GM19239 (cell line): ENCODE measurements at regions not wholly inside any gene's neighbourhood (a gene's known extent, or its start where the extent isn't known, plus 50 kb on each side); places are given as distances from the start of the nearest gene placed in this dataset.
A peak's percentile ranks its signal among the peaks of the same experiment; 100 is the strongest.

Source experiments
- DNase-seq: peaks from one replicate; pipeline ENCODE4 v3.0.0; 2011; ENCODE audit warnings: low spot score; ENCODE audit not compliant: insufficient read length
- FAIRE-seq: peaks from 2 replicates; lab custom pipeline; 2011; peaks lifted over from hg19 to GRCh38; lab: Jason Lieb, UNC

DNA sequence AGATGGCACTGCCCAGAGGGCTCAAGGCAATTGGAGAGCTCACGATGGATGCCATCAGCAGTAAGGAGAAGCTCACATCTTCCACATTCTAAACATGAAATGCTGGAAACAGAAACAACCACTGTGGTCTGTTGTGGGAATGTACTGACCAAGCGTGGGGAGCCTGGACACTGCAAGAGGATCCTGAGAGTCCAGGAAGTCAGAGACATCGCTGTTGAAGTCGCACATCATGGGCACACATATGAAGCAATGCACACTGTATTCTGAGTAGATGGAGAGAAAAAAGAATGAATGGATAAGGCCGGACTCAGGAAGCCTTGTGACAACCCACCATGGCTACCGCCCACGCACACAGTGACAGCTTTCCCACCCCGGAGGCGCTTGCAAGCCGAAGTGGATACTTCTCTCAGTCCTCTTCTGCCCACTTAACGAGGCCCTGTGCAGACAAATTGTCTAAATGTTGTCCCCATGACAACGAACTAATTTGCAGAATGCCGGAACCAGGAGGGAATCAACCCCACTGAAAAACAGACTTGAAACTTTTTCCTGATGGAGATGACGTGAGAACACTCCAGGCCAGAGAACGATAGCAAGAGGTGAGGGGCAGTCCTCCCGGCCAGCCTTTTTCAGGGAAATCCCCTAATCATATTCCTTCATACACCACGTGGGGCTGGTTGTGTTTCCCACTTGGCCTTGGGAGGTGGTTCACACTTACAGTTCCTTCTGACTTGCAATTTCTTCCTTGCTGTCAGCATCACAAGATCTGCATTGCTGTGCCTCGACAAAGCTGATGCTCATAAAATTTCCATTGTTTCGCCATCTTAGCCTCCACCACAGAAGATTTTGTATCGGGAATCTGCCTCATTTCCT lies 109.6 kb upstream of the SERP2 start:
- FAIRE-seq: no peak
- no peak for DNase-seq

DNA sequence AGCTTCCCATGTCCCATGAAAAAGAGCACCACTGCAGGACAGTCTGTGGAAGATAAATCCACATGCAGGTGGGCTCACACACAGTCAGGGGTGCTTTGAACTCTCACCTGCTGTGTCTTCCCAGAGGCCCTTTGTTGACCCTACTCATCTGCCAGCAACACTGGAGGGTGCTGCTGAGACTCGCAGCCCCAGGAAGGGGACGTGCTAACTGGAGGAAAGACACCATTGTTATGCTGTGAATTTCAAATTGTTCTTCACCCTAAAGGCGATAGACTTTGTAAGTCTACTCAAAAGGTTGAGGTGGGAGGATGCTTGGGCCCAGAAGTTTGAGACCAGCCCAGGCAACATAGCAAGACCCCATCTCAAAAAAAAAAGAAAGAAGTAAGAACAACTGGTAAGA lies 107.3 kb upstream of the SERP2 start:
- DNase-seq (no peak), FAIRE-seq (no peak)

DNA sequence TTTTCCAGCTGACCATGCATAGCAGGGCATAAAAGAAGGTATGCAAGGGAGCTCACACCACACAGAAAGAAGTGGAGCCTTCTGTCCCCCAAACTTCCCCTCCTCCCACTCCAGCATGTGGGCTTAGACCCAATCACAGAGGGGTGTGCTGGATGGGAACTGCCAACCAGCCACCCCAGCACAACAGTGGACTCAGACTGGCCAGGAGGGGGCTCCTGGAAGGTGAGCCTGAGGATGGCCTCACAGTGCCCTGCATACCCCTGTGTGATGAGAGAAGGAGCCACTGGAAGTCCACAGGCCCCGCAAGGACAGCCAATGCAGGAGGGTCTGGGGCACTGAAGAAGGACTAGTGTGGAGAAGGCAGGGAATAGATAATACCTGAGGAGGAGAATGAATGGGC lies 106.9 kb upstream of the SERP2 start:
- DNase-seq: no peak

DNA sequence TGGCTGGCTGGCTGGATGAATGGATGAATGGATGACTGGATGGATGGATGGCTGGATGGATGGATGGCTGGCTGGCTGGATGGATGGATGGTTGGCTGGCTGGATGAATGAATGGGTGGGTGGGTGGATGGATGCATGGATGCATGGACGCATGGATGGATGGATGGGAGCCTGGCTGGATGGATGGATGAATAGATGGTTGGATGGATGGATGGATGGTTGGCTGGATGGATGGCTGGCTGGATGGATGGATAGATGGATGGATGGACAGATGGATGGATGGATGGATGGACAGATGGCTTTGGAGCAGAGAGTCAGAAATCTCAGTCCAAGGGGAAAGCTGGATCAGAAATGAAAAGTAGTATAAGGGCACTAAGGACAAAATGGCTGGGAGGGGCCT lies 106.4 kb upstream of the SERP2 start:
- no peak for FAIRE-seq
- no peak for DNase-seq

More for the DNA sequence above, 106.9 kb upstream of the SERP2 start:
- FAIRE-seq: no peak

DNA sequence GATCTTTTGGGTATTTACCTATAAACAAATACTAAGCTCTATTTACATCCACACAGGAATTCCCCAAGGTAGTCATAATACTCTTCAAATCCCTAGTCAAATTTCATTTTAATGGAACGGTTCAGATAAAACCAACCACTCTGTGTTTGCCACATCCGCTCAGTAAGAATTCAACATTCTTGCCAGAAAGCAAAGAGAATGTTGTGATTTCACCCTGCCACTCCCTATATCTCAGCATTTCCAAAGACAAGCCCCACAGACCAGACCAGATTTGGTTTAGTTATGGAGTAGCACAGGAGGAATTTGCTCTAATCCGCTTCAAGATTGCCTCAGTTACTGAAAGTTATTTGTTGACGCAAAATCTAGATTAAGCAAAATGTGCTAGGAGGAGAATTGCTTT lies 105.6 kb upstream of the SERP2 start:
- no peak for DNase-seq
- FAIRE-seq: no peak

DNA sequence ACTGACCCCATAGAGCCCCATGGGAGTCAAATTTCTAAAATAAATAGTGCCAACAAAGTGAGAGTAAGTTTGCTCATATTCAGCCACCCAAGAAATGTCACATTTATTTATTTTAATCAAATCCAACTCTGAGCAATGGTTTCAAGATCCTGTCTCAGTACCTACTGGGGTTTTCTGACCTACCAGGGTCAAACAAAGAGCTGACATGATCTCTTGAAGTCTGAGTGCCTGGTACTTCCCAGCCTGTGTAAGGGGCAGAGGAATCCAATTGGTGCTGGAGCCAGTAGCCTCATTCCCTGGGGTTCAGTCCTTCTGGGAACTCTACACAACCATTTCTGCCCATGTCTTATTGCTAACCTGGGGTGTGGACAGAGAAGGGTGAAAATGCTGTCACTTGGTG lies 104.6 kb upstream of the SERP2 start:
- DNase-seq: no peak
- FAIRE-seq: no peak

DNA sequence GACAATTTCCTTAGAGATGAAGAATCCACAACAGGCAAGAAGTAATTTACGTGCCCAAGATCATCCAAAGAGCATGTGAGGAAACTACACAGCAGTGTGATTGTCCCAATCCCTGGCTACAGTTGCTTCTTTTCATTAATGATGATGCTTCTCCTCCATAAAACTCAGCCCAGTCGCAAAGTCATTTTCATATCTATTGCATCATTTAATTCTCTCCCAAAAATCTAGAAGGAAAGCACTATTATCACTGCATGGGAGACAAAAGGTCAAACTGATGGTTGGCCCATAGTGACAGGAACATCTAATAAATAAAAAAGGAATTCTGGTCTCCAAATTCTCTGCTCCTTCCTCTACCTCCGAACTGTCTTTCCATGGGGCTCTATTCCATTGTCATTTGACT lies 103.5 kb upstream of the SERP2 start:
- no peak for DNase-seq
- no peak for FAIRE-seq

DNA sequence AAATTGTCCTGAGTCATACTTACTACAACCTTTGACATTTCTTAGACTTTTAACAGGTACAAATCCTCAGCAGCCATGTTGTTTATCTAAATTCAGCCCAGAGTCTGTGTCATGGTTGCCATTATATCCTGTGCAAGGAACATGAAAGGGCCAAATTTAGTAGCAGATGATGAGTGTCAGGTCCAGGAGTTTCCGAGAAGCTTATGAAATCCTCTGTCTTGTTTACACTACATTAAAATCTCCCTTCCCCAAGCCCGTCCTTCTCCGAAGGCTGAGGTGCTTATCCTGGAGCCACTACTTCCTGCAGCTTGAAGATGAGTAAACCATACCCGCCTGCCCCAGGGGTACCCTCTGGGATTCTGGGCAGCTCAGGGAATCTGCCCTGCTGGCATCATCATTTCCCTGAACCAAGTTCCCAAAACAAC lies 102.6 kb upstream of the SERP2 start:
- FAIRE-seq (no peak), DNase-seq (no peak)

DNA sequence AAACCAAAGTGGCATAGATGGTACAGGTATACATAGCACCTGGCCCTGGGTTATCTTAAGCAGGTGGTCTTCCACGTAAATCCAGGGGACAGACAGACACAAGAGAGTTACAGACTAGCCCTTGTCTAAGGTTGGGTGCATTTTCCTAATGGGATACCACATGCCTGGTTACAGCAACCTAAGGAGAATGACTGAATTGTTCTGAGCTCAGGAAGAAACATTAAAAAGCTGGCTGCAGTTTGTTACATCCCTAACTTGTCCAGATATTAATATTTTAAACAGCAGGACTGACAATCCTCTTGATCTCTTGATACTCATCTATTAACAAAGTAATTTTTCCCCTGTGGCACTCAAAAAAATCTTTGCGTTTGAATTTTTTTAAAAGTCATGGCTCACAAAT lies 102.2 kb upstream of the SERP2 start:
- DNase-seq (no peak), FAIRE-seq (no peak)

DNA sequence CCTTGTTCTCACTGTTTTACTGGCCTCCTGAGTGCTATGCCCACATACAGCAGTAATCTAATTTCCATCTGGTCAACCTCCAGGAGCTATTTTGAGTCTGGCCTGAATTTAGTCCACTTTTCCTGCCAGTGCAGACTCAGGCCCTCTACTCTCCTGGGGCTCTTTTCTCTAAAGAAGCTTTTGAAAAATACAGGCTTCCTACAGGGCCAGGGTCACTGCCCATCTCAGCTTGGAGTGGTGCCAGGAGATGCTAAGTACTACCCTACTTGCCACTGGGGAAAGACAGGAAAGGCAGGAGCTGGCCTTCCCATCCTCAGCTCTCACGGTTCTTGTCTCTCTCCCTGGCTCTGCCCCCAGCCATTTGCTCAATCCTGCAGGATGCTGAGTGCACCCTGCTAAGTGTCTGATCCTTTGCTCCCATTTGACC lies 101.7 kb upstream of the SERP2 start:
- FAIRE-seq (no peak), DNase-seq (no peak)

DNA sequence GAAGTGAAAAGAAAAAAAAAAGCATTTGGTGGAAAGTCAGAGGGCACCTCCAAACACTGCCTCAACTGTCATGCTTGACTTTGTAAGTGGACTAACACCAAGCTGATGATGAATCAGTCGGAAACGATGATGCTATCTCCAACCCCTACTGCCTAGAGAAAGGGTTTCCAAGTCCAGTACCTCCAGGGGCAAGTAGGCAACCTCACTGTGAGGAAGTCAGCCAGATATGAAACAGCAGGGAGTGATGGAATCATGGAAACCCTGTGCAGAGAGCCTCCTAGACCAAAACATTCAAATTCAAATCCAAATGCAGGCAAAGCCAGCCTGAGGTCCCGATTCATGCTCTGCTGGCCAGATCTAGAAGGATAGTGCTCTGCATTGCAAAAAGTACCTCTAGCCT lies 100.9 kb upstream of the SERP2 start:
- FAIRE-seq (no peak), DNase-seq (no peak)

DNA sequence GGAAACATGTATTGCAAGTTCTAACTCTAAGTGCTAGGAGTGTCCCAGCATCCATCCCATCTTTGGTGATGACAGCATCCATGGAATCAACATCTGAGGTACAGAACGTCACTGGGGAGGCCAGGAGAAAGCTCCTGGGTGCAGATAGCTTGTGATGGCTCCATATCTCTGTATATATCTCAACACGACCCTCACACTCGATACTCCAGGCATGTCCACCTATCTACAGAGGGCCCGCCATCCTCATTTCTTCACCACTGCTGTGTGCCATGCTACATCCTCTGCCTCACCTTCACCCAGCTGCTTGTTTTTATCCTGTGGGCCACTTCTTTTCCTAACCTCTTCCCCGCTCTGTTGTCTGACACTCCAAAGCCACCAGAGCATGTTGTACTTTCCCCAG lies 100.4 kb upstream of the SERP2 start:
- FAIRE-seq: no peak
- DNase-seq: no peak

DNA sequence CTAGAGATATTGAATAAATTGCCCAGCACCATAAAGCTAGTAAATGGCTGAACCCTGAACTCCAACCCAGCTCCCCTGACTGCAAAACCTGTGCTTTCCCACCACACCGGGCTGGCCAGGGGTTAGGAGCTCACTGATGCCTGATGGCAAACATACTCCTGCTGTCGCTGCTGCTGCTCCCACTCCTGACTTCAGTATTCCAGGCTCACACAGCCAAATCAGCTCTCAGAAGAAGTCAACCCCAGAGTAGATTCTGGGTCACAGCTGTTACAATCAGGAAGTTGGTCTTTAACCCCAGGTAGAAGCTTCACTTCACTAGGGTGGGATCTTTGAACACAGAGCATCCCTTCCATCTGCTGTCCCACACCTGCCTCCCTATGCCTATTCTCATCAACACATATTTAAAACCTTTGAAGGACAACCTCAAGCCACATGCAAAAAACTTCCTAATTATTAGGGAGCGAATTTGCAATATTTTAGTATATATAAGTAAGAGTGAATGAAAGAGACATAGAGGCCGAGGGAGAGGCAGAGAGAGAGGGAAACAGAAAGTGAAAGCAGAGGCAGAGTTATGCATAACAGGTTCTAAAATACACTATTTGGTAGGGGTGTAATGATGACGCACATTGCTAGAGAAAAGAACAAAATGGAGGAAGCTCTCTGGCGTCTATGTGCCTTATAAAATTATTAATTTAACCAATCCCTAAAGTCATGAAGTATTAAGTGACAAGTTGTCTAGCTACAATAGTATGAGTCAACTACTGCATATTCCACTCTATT lies 99.4 kb upstream of the SERP2 start:
- DNase-seq: peak; percentile 18
- FAIRE-seq: peak; percentile 62

DNA sequence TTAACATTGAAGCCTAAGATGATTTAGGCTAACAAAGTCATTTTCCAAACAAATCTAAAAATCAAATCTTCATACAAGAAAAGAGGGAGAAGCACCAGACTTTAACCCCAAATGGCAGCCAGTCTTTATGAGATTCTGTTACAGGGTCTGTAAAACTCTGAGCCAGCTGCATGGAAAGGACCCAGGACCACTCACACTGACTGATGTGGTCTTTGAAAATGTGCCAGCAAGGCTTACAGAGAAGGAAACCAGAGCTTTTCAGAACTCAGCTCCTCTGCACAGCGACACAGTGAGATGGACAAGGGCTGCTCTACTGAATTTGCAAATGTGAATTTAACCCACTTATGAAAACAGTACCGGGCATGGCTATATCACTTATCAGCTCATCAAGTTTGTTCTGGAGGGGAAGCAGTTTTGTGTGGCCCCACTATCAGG lies 98.8 kb upstream of the SERP2 start:
- FAIRE-seq (no peak), DNase-seq (no peak)

DNA sequence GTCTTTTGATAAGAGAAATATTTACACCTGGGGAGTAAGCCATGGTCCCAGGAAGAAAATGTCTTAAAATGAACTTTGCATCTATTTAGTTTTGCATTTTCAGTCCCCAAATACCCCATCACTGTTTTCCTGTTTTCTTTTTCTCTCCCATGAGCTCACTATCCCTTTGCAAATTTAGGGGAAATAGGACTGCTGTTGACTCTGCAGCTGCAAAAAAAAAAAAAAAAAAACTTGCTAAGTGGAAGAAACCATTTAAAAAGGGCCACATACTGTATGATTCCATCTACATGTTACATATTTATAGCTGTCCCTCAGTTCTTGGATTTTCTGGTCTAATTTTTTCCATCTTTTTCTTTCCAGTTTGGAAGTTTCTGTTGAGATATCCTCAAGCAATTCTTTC lies 98.2 kb upstream of the SERP2 start:
- no peak for DNase-seq
- no peak for FAIRE-seq

DNA sequence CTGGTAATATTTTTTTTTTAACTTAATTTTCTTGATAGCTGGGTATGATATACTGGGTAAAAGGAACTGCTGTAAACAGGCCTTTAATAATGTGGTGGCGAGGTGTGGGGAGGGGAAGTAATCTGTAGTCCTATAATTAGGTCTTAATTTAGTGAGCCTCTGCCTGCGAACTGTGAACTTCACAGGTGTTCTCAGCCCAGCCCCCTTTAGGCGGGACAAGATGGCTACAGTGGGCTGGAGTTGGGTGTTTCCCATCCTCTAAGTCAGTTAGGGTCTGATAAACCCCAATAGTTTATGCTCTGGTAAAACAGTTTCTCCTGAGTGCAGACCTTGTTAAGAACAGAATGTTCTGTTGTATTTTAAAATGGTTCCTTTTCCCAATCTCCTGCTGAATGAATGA lies 97.6 kb upstream of the SERP2 start:
- DNase-seq (no peak), FAIRE-seq (no peak)

DNA sequence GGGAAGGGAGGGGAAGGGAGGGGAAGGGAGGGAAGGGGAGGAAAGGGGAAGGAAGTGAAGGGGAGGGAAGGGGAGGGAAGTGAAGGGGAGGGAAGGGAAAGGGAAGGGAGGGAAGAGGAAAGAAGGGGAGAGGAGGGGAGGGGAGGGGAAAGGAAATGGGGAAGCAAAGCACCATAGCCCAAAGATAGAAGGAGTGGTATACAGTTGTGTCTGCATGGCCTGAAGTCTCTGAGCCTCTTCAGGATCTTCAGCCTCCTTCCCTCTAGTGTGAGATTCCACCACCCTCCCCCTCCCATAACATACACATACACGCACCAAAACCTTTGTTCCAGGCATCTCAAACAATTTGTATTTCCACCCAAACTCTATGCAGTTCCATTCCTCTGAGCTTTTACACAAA lies 96.2 kb upstream of the SERP2 start:
- DNase-seq: no peak
- no peak for FAIRE-seq

DNA sequence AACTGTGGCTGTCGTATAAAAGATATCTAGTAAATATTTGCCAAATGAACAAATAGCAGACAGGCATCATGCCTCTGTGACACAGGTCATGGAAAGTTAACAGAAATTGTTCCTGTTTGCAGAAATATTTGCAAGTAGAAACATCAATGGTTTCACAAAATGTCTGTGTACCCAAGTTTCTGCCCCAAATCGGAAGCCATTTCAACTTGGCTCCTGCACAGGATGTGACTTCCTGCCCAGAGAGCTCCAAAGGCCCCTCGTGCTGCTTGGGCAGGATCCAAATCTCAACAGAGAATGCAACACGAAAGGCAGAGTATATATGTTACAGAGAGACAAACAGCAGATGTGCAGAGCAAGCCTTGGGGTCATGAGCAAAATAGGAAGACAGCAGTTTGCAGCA lies 95.5 kb upstream of the SERP2 start:
- FAIRE-seq (no peak), DNase-seq (no peak)

DNA sequence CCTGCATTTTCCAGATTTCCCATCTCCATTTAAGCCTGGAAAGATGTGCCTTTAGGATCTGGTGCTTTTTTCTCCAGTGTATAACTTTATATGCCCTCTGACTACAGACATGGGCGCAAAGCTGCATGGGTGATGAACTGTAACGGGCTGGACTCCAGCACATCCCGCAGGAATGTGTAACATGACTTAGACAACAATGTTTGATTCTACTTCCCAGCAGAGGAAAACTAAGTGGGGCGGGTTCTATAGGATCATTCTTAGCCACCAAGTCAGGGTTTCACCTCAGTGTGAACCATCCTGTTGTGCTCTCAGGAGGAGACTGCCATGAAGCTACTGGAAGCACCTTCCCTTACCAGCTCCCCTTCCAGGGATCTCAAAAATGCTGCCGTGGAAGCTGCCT lies 93.2 kb upstream of the SERP2 start:
- FAIRE-seq (no peak), DNase-seq (no peak)

DNA sequence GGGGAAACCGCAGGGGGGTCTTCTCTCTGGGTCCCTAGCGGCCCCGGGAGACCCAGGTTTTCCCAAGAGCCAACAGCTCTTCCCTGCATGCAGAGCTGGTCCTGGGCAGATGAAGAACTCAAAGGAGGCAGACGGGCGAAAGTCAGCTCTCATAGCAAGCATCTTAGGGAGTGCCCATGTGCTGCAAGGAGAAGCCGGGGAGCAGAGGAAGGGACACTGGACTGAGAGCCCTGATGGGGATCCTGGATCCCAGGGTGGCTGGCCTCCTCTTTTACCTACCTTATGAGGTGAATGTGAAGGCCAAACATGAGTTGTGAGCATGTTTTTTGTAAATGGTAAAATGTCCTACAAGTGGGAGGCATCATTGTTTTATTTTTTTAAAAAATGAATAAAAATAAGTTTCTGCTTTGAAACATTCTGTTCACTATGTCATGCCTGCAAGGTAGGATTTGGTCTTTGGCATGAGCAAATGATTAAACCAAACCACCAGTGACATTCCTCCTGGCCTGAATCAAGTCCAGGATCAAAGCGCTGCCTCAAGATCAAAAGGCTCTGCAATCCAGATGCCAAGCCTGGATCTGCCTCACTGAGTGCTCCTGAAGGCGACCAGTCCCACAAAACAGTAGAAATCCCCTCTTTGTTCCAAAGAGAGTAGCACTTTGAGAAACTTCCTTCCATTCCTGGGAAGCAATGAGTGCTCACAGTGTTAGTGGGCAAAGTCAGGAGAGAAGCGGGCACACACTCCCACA lies 92.2 kb upstream of the SERP2 start:
- no peak for FAIRE-seq

DNA sequence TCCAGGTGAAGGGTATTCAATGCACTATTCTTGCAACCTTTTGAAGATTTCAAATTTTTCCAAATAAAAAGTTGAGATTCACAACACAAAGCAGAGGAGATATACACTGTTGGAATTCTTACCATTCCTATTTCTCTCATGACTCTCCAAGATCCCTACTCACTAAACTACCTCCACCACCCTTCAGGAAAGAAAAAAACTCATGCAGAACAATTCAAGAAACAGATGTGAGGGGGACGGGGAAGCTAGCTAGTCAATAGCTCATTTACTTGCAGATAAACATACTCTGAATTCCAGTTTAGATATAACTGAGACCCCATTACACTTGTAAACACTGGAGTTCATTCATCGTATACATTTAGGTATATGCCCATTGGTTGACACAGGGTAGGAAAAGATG lies 90.0 kb upstream of the SERP2 start:
- FAIRE-seq: no peak
- DNase-seq: no peak

More for the DNA sequence above, 92.2 kb upstream of the SERP2 start:
- DNase-seq: no peak
